ENCODE measurements at regions not wholly inside any gene's neighbourhood (a gene's known extent, or its start where the extent isn't known, plus 50 kb on each side); places are given as distances from the start of the nearest gene placed in this dataset.

- TF ChIP-seq CTCF (IDR thresholded peaks at IDR 0.05; ENCODE audit: insufficient read depth, low read length) (no peak), REST (IDR thresholded peaks at IDR 0.05; ENCODE audit: insufficient replicate concordance, low read depth) (no peak), POLR2AphosphoS5 (IDR thresholded peaks at IDR 0.05; ENCODE audit: low read depth) (no peak), GABPA (IDR thresholded peaks at IDR 0.05; ENCODE audit: low read depth) (no peak), SPI1 (IDR thresholded peaks at IDR 0.05; ENCODE audit: borderline replicate concordance, low read depth) (no peak)
- Histone ChIP-seq H3K4me3 (replicated peaks; ENCODE audit: insufficient read depth, low read length) (no peak overlapping the region), H3K27ac (replicated peaks) (no peak overlapping the region), H3K27me3 (ENCODE audit: insufficient read depth, poor library complexity, severe bottlenecking) (no peaks in the 10 kb centered on the region)
- DNase-seq (ENCODE audit: low read depth in 1 of 2, low spot score in 1 of 2) = no peak
Observed at GRCh38 chr7:38051311-38051710, 126.7 kb upstream of the STARD3NL start.

GRCh38 chr7:38051786-38052185 lies 126.3 kb upstream of the STARD3NL start:
- no peak for DNase-seq (ENCODE audit: low read depth in 1 of 2, low spot score in 1 of 2)
- TF ChIP-seq GABPA (IDR thresholded peaks at IDR 0.05; ENCODE audit: low read depth) = no peak
- no peak for TF ChIP-seq CTCF (IDR thresholded peaks at IDR 0.05; ENCODE audit: insufficient read depth, low read length)
- TF ChIP-seq POLR2AphosphoS5 (IDR thresholded peaks at IDR 0.05; ENCODE audit: low read depth) = no peak
- no peak for TF ChIP-seq REST (IDR thresholded peaks at IDR 0.05; ENCODE audit: insufficient replicate concordance, low read depth)
- TF ChIP-seq SPI1 (IDR thresholded peaks at IDR 0.05; ENCODE audit: borderline replicate concordance, low read depth) = no peak

GRCh38 chr7:38052786-38053185 lies 125.3 kb upstream of the STARD3NL start:
- H3K27ac ChIP-seq (replicated peaks) = no peak overlapping the region
- no peak for TF ChIP-seq REST (IDR thresholded peaks at IDR 0.05; ENCODE audit: insufficient replicate concordance, low read depth)
- no peak for TF ChIP-seq GABPA (IDR thresholded peaks at IDR 0.05; ENCODE audit: low read depth)
- TF ChIP-seq POLR2AphosphoS5 (IDR thresholded peaks at IDR 0.05; ENCODE audit: low read depth) = no peak
- TF ChIP-seq SPI1 (IDR thresholded peaks at IDR 0.05; ENCODE audit: borderline replicate concordance, low read depth) = no peak
- no peak for TF ChIP-seq CTCF (IDR thresholded peaks at IDR 0.05; ENCODE audit: insufficient read depth, low read length)
- DNase-seq (ENCODE audit: low read depth in 1 of 2, low spot score in 1 of 2) = no peak
- no peak overlapping the region for H3K4me3 ChIP-seq (replicated peaks; ENCODE audit: insufficient read depth, low read length)
- H3K27me3 ChIP-seq (ENCODE audit: insufficient read depth, poor library complexity, severe bottlenecking) = no peaks in the 10 kb centered on the region

More at GRCh38 chr7:38051786-38052185, 126.3 kb upstream of the STARD3NL start:
- Histone ChIP-seq H3K27me3 (ENCODE audit: insufficient read depth, poor library complexity, severe bottlenecking) (no peaks in the 10 kb centered on the region), H3K27ac (replicated peaks) (no peak overlapping the region), H3K4me3 (replicated peaks; ENCODE audit: insufficient read depth, low read length) (no peak overlapping the region)
